Aorta (tissue), 5 donors: ENCODE measurements at regions not wholly inside any gene's neighbourhood (a gene's known extent, or its start where the extent isn't known, plus 50 kb on each side); places are given as distances from the start of the nearest gene placed in this dataset.
A peak's percentile ranks its signal among the peaks of the same experiment; 100 is the strongest.

ENCODE experiments used
- ATAC-seq: fragments of 200-7000 bp; cut with Tn5 transposase; one replicate; pipeline ENCODE4 v1.9.1; 2022; ENCODE audit warnings: moderate library complexity; ENCODE audit not compliant: low FRiP score
- DNase-seq, 2 donors: peaks; one replicate each; pipeline ENCODE4 v3.0.0-alpha.2; 2020
- H3K27ac ChIP-seq, 2 donors: one replicate each; pipeline ENCODE4 v1.5.1; 2013; ENCODE audit warnings: low read length in 2 of 2, mild to moderate bottlenecking in 2 of 2, moderate library complexity in 2 of 2, control low read depth in 1 of 2, inconsistent platforms in 1 of 2, low read depth in 1 of 2
- H3K27me3 ChIP-seq, 2 donors: one replicate each; pipeline ENCODE4 v1.6.1; 2013; ENCODE audit warnings: control low read depth in 1 of 2, low read length in 1 of 2, mild to moderate bottlenecking in 1 of 2, moderate library complexity in 1 of 2; ENCODE audit not compliant: insufficient read depth in 2 of 2, control insufficient read depth in 1 of 2
- H3K36me3 ChIP-seq, 2 donors: one replicate each; pipeline ENCODE4 v1.6.1; 2013; ENCODE audit warnings: control low read depth in 1 of 2, low read length in 1 of 2, mild to moderate bottlenecking in 1 of 2; ENCODE audit not compliant: insufficient read depth in 2 of 2, control insufficient read depth in 1 of 2
- H3K4me1 ChIP-seq, 2 donors: one replicate each; pipeline ENCODE4 v1.6.1; 2013; ENCODE audit warnings: low read length in 2 of 2, control low read depth in 1 of 2, mild to moderate bottlenecking in 1 of 2, moderate library complexity in 1 of 2; ENCODE audit not compliant: insufficient read depth in 2 of 2, control insufficient read depth in 1 of 2
- H3K4me3 ChIP-seq, 2 donors: one replicate each; pipeline ENCODE4 v1.5.1; 2013; ENCODE audit warnings: low read length in 2 of 2, control low read depth in 1 of 2, mild to moderate bottlenecking in 1 of 2
- H3K9me3 ChIP-seq: one replicate; pipeline ENCODE4 v1.6.1; 2013; ENCODE audit warnings: mild to moderate bottlenecking, low read length; ENCODE audit not compliant: control insufficient read depth
- WGBS, 2 donors: extraction: QIAGEN DNeasy Blood & Tissue Kit; methylation state at CpG; one replicate each; pipeline ENCODE4 v1.1.7; 2013; 5-methylcytosine and 5-hydroxymethylcytosine counted together
- intact Hi-C, 2 donors: fragments of 100-400 bp; cut with DNase I; formaldehyde crosslinking; loops; one replicate each; pipeline versions ENCODE4 v1.14.2 to v1.15.0; 2022
- donor health status: healthy with polysubstance abuse.
- donor health status: Bipolar disorder and iron deficiency.
- donor health status: DM: no; HTN: no; CAD: no.
- donor health status: DM: no; HTN: no; CAD: no.
- donor health status: DM: yes; HTN: yes; CAD: no.

DNA sequence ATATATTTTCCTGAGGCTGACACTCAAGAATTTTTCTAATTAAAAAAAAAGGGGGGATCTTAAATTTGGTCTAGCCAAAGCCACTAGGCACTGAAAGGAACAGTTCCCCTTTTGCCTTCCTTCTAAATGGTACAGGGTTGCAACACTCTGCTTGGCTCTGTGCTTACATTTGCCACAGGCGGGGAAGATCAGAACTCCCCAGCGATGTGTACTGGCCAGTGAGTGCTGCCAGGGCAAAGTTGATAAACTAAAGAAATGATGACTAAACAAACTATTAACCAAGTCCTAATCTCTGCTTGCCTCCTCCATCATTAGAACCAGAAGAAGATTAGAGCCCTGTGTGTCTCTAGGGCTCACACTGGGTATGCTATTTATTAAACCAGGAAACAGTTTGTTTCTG is 75.3 kb upstream of the SCEL start:
- no peaks in the 10 kb centered on the region for H3K36me3 ChIP-seq
- WGBS, 2 donors = 60 to 64% methylated on average over 2 of the region's 2 CpGs
- DNase-seq (peak; percentile 69 to 71), ATAC-seq (peak; percentile 90)
- H3K4me3 ChIP-seq = no peak overlapping the region
- H3K27ac ChIP-seq = no peak overlapping the region
- H3K9me3 ChIP-seq = no peaks in the 10 kb centered on the region
- no peaks in the 10 kb centered on the region for H3K27me3 ChIP-seq
- H3K4me1 ChIP-seq = no peaks in the 10 kb centered on the region
- intact Hi-C loops = no loop called here

DNA sequence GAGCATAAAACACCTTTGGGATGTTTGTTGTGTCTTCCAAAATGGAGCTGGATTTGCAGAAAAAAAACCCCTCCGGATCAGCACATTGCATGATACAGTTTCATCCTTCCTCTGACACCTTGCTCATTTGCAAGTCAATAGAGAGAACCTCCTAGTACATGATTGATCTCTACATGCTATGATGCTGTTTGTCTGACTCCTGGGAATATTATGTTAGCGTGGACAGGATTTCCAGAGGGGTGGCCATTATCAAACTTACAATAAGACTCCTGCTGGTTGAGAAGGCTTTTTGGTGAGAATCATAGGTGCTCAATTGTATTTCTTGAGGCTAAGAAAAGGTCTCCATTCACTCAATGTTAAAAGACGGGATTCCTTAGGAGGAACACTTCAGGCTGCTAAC is 75.9 kb upstream of the SCEL start:
- intact Hi-C loops = no loop called here

DNA sequence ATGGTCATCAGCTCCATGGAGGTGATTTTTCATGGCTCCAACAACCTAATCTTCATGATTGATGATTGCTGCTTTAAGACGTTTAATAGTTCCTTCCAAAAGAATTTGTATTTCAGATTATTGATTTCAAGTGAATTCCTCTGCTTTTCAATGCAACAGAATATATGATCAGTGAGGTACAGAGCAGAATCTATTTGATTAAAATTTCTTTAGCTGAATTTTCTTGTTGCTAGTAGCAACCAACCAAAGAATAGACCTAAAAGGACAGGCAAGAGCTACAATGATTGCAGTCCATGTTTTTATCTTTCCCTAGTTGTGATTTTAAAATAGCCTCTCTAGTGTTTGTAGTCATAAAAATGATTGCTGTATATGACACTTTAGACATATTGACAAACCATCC is 76.8 kb upstream of the SCEL start:
- H3K9me3 ChIP-seq = no peaks in the 10 kb centered on the region
- H3K36me3 ChIP-seq = no peaks in the 10 kb centered on the region
- no peak overlapping the region for H3K4me3 ChIP-seq
- DNase-seq (no peak), ATAC-seq (no peak)
- 7 to 8% methylated on average over 1 of the region's 1 CpG for WGBS, 2 donors
- H3K27me3 ChIP-seq = no peaks in the 10 kb centered on the region
- no peaks in the 10 kb centered on the region for H3K4me1 ChIP-seq
- H3K27ac ChIP-seq = no peak overlapping the region
- intact Hi-C loops = no loop called here

More for the DNA sequence above, 75.9 kb upstream of the SCEL start:
- H3K27ac ChIP-seq = no peak overlapping the region
- WGBS, 2 donors = 61 to 65% methylated on average over 3 of the region's 3 CpGs
- H3K4me1 ChIP-seq = no peaks in the 10 kb centered on the region
- no peaks in the 10 kb centered on the region for H3K9me3 ChIP-seq
- DNase-seq (no peak), ATAC-seq (peak; percentile 22)
- H3K36me3 ChIP-seq = no peaks in the 10 kb centered on the region
- H3K4me3 ChIP-seq = no peak overlapping the region
- H3K27me3 ChIP-seq = no peaks in the 10 kb centered on the region

DNA sequence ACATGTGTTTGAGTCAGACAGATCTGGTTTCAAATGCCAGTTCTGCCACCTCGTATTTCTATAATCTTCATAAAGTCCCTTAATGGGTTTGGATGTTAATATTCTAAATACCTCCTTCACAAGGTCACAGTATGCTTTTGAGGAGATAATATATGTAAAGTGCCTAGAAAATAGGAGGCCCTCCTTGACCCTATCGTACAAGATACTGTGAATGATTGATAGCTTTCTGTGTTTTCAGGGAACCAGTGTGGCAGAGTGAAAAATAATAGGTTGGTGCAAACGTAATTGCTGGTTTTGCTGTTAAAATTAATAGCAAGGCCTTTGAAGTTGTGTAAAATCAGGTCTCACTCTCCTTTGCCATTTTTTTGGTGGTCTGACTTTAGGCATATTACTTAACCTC is 77.5 kb upstream of the SCEL start:
- intact Hi-C loops = no loop called here

DNA sequence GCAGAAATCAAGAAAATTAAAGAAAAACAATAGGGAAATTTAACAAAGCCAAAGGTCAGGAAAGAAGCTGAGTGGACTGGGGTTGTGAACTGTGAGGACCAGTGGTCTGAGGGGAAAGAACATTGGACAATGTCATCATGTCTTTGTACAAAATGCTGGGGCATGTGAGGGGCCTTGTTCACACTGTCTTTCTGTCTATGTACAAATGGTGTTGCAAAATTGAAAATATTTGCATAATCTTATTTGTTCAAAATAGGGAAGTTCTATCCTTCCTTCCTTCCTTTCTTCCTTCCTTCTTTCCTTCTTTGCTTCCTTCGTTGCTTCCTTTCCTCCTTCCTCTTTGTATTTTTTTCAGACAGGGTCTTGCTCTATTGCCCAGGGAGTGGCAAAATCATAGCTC is 79.2 kb upstream of the SCEL start:
- DNase-seq (no peak), ATAC-seq (no peak)
- no peaks in the 10 kb centered on the region for H3K4me1 ChIP-seq
- 60 to 67% methylated on average over 1 of the region's 1 CpG for WGBS, 2 donors
- intact Hi-C loops = no loop called here
- no peaks in the 10 kb centered on the region for H3K27me3 ChIP-seq
- no peak overlapping the region for H3K4me3 ChIP-seq
- H3K9me3 ChIP-seq = no peaks in the 10 kb centered on the region
- no peaks in the 10 kb centered on the region for H3K36me3 ChIP-seq
- H3K27ac ChIP-seq = no peak overlapping the region

More for the DNA sequence above, 77.5 kb upstream of the SCEL start:
- ATAC-seq (no peak), DNase-seq (no peak)
- no peaks in the 10 kb centered on the region for H3K4me1 ChIP-seq
- no peaks in the 10 kb centered on the region for H3K27me3 ChIP-seq
- no peaks in the 10 kb centered on the region for H3K36me3 ChIP-seq
- H3K4me3 ChIP-seq = no peak overlapping the region
- no peaks in the 10 kb centered on the region for H3K9me3 ChIP-seq
- H3K27ac ChIP-seq = no peak overlapping the region
- WGBS, 2 donors = 32 to 40% methylated on average over 3 of the region's 3 CpGs

DNA sequence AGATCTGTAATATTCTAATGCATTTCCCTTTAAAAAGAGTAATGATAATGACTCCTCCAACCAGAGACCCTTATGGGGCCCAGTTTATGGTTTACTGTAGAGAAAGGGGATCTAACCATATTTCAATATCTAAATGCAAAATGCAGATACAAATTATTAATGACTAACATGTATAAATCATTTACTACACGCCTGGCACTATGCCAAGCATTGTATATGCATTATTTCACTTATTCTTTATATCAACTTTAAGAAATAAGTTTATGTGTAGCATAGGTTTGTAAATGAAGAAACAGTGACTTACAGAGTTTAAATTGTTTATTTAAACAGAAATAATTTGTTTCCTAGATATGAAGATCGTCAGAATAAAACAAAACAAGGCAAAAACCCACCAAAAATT is 86.2 kb upstream of the SCEL start:
- WGBS, 2 donors = 49 to 62% methylated on average over 2 of the region's 2 CpGs
- intact Hi-C loops = no loop called here
- DNase-seq (no peak), ATAC-seq (no peak)
- H3K36me3 ChIP-seq = no peaks in the 10 kb centered on the region
- H3K27ac ChIP-seq = no peak overlapping the region
- no peaks in the 10 kb centered on the region for H3K4me1 ChIP-seq
- H3K4me3 ChIP-seq = no peak overlapping the region
- H3K9me3 ChIP-seq = no peaks in the 10 kb centered on the region
- no peaks in the 10 kb centered on the region for H3K27me3 ChIP-seq

DNA sequence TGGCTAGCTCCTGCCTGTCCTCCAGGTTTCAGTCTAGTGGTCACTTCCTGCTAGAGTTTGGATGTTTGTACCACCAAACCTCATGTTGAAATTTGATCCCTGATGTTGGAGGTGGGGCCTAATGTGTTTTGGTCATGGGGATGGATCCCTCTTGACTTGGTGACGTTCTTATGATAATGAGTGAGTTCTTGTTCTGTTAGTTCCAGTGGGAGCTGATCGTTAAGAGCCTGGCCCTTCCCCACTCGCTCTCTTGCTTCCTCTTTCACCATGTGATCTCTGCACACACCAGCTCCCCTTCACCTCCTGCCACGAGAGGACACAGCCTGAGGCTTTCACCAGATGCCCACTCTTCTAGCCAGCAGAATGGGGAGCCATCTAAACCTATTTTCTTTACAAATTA is 86.8 kb upstream of the SCEL start:
- WGBS, 2 donors = 54 to 69% methylated on average over 4 of the region's 4 CpGs
- Histone ChIP-seq H3K27me3 (no peaks in the 10 kb centered on the region), H3K4me1 (no peaks in the 10 kb centered on the region), H3K36me3 (no peaks in the 10 kb centered on the region), H3K27ac (no peak overlapping the region), H3K4me3 (no peak overlapping the region), H3K9me3 (no peaks in the 10 kb centered on the region)
- intact Hi-C loops = no loop called here
- ATAC-seq = no peak
- peak in 1 of 2 donors; percentile 59 for DNase-seq

DNA sequence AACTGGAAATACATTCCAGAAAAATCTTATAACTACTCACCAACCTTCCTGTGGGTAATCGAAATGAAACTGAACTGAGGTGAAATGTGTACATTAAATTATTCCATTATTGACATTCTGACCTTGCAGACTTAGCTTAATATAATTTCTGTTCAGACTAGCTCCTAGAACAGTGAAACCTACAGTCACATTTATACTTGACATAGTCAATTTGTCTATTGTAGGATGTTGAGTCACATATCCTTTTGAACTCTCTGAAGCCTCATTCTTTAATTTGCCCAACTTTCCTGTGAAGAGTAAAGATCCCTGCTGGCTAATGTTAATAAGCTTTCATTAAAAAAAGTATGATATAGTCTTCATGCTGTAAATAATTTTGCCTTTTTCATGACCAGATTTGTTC is 92.0 kb upstream of the SCEL start:
- WGBS, 2 donors = 76 to 77% methylated on average over 1 of the region's 1 CpG
- ATAC-seq (no peak), DNase-seq (no peak)
- Histone ChIP-seq H3K9me3 (no peaks in the 10 kb centered on the region), H3K4me3 (no peak overlapping the region), H3K27me3 (no peaks in the 10 kb centered on the region), H3K4me1 (no peaks in the 10 kb centered on the region), H3K27ac (no peak overlapping the region), H3K36me3 (no peaks in the 10 kb centered on the region)
- intact Hi-C loops = no loop called here

DNA sequence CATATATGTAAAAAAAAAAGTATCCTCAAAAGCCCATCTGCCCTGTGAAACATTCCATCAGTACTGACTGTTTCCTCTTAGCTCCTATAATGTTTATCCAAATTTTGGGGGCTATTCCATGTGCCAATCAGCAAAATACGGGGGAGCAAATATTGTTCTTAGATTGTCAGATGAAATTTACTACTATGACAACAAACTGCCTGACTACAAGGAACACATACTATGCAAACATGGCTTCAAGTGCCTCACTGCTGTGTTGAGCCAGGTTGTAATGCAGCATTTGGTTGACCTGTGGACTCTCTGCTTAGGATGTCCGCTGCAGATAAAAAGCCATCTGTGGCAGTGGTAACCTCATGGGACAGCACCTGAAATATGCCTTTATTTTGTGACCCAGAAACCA is 98.2 kb upstream of the SCEL start:
- Histone ChIP-seq H3K27ac (no peak overlapping the region), H3K9me3 (no peaks in the 10 kb centered on the region), H3K4me1 (no peaks in the 10 kb centered on the region), H3K27me3 (no peaks in the 10 kb centered on the region), H3K36me3 (no peaks in the 10 kb centered on the region), H3K4me3 (no peak overlapping the region)
- DNase-seq (no peak), ATAC-seq (no peak)
- 36 to 51% methylated on average over 2 of the region's 2 CpGs for WGBS, 2 donors
- intact Hi-C loops = no loop called here
